NB4 (cell line): ENCODE measurements at regions not wholly inside any gene's neighbourhood (a gene's known extent, or its start where the extent isn't known, plus 50 kb on each side); places are given as distances from the start of the nearest gene placed in this dataset.
"Not testable (repeated sequence)": the region's sequence is repeated elsewhere in the genome, so short reads cannot be mapped to it uniquely, and the experiment has no call there.

Experiments
- DNase-seq: peaks from one replicate; pipeline ENCODE4 v3.0.0; 2010; ENCODE audit warnings: low read depth
- H3K4me3 ChIP-seq: one replicate; pipeline ENCODE4 v1.5.1; 2011; ENCODE audit warnings: mild to moderate bottlenecking, low read depth, low read length, moderate library complexity
- MYC ChIP-seq: IDR thresholded peaks from 2 replicates; pipeline ENCODE4 v1.6.1; 2011; ENCODE audit warnings: low read depth, low read length
- POLR2A ChIP-seq: IDR thresholded peaks from 2 replicates; pipeline ENCODE4 v1.6.1; 2011; ENCODE audit warnings: mild to moderate bottlenecking; ENCODE audit not compliant: insufficient read length; ENCODE audit errors: extremely low read depth
- TF ChIP-seq, protein P1 (sequence below): IDR thresholded peaks from one replicate; pipeline ENCODE4 v1.5.1; 2012; ENCODE audit warnings: low read depth, low read length
- TF ChIP-seq, protein P2 (sequence below): IDR thresholded peaks from 2 replicates; pipeline ENCODE4 v1.6.1; 2011; ENCODE audit warnings: low read depth, low read length

GRCh38 chr12:18837025-18837424, 99.1 kb downstream of the CAPZA3 start:
- no peak for DNase-seq
- TF ChIP-seq, protein P1, sequence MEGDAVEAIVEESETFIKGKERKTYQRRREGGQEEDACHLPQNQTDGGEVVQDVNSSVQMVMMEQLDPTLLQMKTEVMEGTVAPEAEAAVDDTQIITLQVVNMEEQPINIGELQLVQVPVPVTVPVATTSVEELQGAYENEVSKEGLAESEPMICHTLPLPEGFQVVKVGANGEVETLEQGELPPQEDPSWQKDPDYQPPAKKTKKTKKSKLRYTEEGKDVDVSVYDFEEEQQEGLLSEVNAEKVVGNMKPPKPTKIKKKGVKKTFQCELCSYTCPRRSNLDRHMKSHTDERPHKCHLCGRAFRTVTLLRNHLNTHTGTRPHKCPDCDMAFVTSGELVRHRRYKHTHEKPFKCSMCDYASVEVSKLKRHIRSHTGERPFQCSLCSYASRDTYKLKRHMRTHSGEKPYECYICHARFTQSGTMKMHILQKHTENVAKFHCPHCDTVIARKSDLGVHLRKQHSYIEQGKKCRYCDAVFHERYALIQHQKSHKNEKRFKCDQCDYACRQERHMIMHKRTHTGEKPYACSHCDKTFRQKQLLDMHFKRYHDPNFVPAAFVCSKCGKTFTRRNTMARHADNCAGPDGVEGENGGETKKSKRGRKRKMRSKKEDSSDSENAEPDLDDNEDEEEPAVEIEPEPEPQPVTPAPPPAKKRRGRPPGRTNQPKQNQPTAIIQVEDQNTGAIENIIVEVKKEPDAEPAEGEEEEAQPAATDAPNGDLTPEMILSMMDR, result no peak
- TF ChIP-seq MYC (no peak), POLR2A (no peak)
- TF ChIP-seq, protein P2, sequence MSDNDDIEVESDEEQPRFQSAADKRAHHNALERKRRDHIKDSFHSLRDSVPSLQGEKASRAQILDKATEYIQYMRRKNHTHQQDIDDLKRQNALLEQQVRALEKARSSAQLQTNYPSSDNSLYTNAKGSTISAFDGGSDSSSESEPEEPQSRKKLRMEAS, result no peak
- no peak overlapping the region for H3K4me3 ChIP-seq

DNA sequence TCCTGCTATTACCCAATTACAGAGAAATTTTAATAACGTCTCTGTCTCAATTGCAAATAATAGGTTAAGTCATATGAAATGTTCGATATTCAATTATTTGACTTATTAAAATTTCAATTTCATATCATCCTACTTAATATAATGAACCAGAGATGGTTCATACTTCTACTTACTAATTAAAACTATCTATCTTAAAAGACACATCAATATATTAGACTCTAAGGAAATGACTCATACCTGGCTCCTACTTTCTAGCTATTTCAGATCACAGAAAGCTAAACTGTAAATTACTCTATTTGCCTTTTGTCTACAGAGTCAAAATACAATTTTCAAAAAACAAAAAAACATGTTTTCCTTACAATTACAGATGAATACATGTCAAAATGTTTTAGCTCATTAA, 99.6 kb downstream of the CAPZA3 start:
- no peak overlapping the region for H3K4me3 ChIP-seq
- DNase-seq, result no peak
- TF ChIP-seq POLR2A, result no peak
- TF ChIP-seq, protein P2, result no peak
- TF ChIP-seq, protein P1, result no peak
- no peak for TF ChIP-seq MYC

DNA sequence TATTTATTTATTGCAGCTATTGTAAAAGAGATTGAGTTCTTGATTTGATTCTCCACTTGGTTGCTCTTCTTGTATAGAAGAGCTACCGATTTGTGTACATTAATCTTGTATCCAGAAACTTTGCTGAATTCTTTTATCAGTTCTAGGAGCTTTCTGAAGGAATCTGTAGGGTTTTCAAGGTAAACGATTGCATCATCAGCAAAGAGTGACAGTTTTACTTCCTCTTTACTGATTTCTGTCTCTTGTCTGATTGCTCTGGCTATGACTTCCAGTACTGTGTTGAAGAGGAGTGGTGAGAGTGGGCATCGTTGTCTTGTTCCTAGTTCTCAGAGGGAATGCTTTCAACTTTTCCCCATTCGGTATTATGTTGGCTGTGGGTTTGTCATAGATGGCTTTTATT, 103.1 kb downstream of the CAPZA3 start:
- peak; percentile 67 for DNase-seq
- H3K4me3 ChIP-seq, result not testable (repeated sequence)

DNA sequence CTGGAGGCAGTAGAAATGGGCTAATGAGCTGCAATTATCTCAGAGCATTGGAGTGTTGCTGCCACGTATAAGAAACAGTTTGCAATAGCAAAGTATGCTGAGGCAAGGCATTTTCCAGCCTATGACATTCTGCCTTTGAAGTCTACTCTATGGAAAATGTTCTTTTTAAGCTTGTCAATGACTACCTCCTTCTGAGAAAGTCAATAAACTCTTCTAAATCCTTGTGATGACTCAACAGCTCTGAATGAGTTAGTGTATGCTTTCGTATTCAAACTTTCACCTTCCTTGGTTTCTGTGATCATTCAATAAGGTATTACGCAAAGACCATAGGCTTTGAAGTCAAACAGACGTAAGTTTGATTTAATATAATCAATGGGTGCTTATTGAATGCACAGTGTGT, 111.2 kb downstream of the CAPZA3 start:
- no peak overlapping the region for H3K4me3 ChIP-seq
- TF ChIP-seq, protein P2, result no peak
- TF ChIP-seq MYC (no peak), POLR2A (no peak)
- TF ChIP-seq, protein P1, result no peak
- no peak for DNase-seq

- TF ChIP-seq, protein P1, result no peak
- TF ChIP-seq MYC (no peak), POLR2A (no peak)
- TF ChIP-seq, protein P2, result no peak
- H3K4me3 ChIP-seq, result no peak overlapping the region
- DNase-seq, result no peak
These were observed 111.8 kb downstream of the CAPZA3 start for GRCh38 chr12:18849761-18850160.

DNA sequence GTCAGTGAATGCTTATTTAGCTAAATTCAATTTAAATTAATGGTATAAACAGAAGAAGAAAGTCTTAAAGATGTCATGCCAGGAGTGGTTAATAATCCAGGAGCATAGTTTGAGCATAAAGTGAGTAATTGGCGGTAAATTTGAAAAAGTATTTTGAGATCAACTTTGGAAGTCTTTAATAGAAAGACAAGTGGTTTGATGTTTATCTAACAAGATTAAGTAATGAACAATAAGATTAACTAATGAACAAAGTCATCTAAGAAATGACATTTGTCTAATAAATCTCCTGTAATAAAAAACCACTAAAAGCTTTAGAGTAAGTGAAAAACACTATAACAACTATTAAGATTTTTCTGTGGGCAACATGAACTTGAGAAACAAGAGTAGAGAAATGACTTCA, 112.8 kb downstream of the CAPZA3 start:
- no peak for DNase-seq
- TF ChIP-seq, protein P2, result no peak
- TF ChIP-seq POLR2A (no peak), MYC (no peak)
- TF ChIP-seq, protein P1, result no peak
- H3K4me3 ChIP-seq, result no peak overlapping the region
